Neural cell (in vitro differentiated cells): ENCODE measurements at regions not wholly inside any gene's neighbourhood (a gene's known extent, or its start where the extent isn't known, plus 50 kb on each side); places are given as distances from the start of the nearest gene placed in this dataset.
"Not testable (repeated sequence)": the region's sequence is repeated elsewhere in the genome, so short reads cannot be mapped to it uniquely, and the experiment has no call there.

Experiments used
- EP300 ChIP-seq: fragments of 450-650 bp; conservative IDR thresholded peaks from 2 replicates; pipeline ENCODE4 v1.6.1; 2014; ENCODE audit warnings: antibody characterized with exemption, mild to moderate bottlenecking, moderate library complexity; ENCODE audit not compliant: poor library complexity, severe bottlenecking
- TAF1 ChIP-seq: IDR thresholded peaks from 2 replicates; pipeline ENCODE4 v1.6.1; 2012; ENCODE audit warnings: low read depth
- TF ChIP-seq, protein P1 (sequence below): fragments of 450-650 bp; IDR thresholded peaks from 2 replicates; pipeline ENCODE4 v1.5.1; 2014; ENCODE audit warnings: antibody characterized with exemption, mild to moderate bottlenecking, moderate library complexity; ENCODE audit not compliant: poor library complexity, severe bottlenecking

GRCh38 chrX:99234384-99234783 lies 1175.7 kb downstream of the PCDH19 start:
- TF ChIP-seq, protein P1, sequence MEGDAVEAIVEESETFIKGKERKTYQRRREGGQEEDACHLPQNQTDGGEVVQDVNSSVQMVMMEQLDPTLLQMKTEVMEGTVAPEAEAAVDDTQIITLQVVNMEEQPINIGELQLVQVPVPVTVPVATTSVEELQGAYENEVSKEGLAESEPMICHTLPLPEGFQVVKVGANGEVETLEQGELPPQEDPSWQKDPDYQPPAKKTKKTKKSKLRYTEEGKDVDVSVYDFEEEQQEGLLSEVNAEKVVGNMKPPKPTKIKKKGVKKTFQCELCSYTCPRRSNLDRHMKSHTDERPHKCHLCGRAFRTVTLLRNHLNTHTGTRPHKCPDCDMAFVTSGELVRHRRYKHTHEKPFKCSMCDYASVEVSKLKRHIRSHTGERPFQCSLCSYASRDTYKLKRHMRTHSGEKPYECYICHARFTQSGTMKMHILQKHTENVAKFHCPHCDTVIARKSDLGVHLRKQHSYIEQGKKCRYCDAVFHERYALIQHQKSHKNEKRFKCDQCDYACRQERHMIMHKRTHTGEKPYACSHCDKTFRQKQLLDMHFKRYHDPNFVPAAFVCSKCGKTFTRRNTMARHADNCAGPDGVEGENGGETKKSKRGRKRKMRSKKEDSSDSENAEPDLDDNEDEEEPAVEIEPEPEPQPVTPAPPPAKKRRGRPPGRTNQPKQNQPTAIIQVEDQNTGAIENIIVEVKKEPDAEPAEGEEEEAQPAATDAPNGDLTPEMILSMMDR, result not testable (repeated sequence)
- not testable (repeated sequence) for TF ChIP-seq EP300, TAF1
